Coronary artery (tissue), 2 donors: ENCODE measurements at regions not wholly inside any gene's neighbourhood (a gene's known extent, or its start where the extent isn't known, plus 50 kb on each side); places are given as distances from the start of the nearest gene placed in this dataset.
"Not testable (repeated sequence)": the region's sequence is repeated elsewhere in the genome, so short reads cannot be mapped to it uniquely, and the experiment has no call there.

Experiments
- DNase-seq: peaks from one replicate; pipeline ENCODE4 v3.0.0-alpha.2; 2017; ENCODE audit warnings: low spot score
- H3K27ac ChIP-seq, 2 donors: fragments of 200-600 bp; sonication (generic); one replicate each; pipeline ENCODE4 v1.5.1; 2016 to 2019
- H3K4me3 ChIP-seq: fragments of 200-600 bp; sonication (generic); 2 replicates; pipeline ENCODE4 v1.5.1; 2016; ENCODE audit warnings: mild to moderate bottlenecking, moderate library complexity
- TF ChIP-seq, protein P1 (sequence below): fragments of 200-600 bp; sonication (generic); IDR thresholded peaks from one replicate; pipeline ENCODE4 v1.5.1; 2019; ENCODE audit warnings: antibody characterized with exemption

DNA sequence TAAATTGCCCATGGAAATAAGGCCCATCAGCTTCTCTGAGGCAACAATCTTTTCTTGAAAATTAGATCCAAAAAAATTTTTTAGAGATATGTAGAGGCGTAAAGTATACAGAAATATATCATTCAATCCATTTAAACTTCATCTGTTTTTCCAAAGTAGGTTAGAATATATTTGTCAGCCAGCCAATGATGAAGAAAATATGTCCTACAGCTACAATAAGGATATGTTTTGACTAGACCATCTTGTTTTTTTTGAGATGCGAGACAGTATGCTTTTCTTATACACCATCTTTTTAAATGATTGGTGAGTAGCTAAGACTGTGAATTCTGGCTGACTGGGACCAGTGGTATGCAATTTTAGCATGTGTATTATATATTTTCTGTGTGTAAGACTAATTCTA, 630.4 kb upstream of the CNTN5 start:
- H3K27ac ChIP-seq, result no peak overlapping the region
- no peak for DNase-seq
- TF ChIP-seq, protein P1, sequence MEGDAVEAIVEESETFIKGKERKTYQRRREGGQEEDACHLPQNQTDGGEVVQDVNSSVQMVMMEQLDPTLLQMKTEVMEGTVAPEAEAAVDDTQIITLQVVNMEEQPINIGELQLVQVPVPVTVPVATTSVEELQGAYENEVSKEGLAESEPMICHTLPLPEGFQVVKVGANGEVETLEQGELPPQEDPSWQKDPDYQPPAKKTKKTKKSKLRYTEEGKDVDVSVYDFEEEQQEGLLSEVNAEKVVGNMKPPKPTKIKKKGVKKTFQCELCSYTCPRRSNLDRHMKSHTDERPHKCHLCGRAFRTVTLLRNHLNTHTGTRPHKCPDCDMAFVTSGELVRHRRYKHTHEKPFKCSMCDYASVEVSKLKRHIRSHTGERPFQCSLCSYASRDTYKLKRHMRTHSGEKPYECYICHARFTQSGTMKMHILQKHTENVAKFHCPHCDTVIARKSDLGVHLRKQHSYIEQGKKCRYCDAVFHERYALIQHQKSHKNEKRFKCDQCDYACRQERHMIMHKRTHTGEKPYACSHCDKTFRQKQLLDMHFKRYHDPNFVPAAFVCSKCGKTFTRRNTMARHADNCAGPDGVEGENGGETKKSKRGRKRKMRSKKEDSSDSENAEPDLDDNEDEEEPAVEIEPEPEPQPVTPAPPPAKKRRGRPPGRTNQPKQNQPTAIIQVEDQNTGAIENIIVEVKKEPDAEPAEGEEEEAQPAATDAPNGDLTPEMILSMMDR, result no peak
- no peak overlapping the region for H3K4me3 ChIP-seq

DNA sequence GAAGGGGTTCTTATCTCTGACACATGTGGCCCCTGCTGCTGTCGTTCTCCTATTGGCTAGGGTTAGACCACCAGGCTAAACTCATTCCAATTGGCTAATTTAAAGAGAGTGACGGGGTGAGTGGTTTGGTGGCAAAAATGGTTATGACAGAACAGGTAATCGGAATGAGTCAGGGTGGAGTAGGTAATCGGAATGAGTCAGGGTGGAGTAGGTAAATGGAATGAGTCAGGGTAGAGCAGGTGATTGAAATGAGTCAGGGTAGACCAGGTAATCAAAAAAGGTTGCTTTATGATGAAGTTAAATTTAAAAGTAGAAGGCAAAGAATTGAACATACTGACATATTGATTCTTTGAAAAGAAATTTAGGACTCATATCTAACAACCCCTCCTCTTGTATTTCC, 626.2 kb upstream of the CNTN5 start:
- H3K27ac ChIP-seq, DNase-seq, H3K4me3 ChIP-seq: not testable (repeated sequence)

DNA sequence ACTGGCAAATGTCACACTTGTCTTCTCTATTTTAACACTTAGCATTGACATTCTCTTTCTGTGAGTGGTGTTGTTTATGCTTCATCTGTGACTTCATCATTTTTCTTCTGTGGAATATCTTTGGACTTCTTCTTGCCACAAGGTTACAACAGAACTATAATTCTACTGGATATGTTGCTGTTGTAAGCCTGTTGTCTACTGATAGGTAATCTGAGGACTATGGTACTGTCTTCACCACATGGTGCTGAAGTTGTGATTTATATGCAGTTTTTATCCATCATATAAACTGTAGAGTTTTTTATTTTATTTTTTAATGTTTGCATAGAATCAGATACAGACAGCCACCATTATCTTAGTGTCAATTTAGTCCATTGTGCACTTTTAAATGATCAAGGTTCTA, 622.2 kb upstream of the CNTN5 start:
- H3K4me3 ChIP-seq, result no peak overlapping the region
- no peak for DNase-seq
- H3K27ac ChIP-seq, result no peak overlapping the region
- TF ChIP-seq, protein P1, result no peak

DNA sequence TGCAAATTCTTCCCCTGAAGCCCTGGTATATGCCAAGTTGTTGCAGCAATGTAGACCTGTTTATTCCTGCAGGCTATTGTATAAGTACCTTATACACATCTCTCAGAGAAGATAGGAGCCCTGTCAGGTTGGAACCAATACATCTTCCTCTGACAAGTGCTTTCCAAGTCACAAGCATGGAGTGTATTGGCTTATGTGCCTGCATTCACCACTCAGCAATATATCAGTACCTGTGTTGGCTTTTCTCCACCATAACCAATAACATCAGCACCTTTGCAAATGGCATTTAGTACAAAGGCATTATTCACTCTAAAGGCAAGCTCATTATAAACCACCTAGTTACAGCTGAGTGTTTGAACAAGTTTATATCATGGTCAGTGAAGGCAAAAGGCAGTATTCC, 611.7 kb upstream of the CNTN5 start:
- no peak overlapping the region for H3K27ac ChIP-seq
- TF ChIP-seq, protein P1, result no peak
- H3K4me3 ChIP-seq, result no peak overlapping the region
- DNase-seq, result no peak

DNA sequence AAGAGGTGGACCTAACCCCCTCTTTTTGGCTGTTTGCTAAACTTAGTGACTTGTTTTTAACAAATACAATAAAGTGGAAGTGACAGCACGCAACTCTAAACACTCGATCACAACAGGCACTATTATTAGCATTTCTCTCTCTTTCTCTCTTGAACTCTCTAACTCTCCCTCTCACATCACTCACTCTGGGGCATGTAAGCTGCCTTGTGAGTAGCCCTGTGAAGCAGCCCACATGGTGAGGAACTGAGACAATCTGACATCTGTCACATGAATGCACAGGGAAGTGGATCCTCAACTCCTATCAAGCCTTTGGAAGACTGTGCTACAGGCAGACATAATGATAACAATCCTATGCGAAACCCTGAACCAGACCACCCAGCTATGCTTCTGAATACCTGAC, 609.0 kb upstream of the CNTN5 start:
- Histone ChIP-seq H3K27ac (no peak overlapping the region), H3K4me3 (no peak overlapping the region)
- DNase-seq, result no peak
- TF ChIP-seq, protein P1, result no peak

DNA sequence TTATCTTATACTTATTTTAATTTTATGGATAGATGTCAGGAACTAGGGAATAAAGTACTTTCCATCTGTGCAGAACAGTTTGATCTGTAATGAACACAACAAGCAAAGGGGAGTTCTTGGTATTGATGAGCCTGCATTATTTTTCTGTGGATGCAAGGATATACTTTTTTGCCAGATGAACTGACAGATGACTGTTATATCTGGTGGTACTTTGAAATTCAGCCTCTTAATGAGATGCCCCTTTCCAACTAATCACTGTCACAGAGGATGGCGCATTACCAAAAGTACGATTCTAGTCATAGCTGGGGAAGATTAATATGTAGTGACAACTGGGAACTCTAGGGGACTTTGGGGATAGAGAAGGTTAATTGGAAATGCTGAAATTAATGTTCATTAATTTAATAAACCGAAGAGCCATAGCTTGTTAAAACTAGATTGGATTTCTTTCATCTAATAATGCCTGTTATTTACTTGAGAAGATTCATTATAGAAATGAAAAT, 603.4 kb upstream of the CNTN5 start:
- DNase-seq, result no peak
- Histone ChIP-seq H3K4me3 (no peak overlapping the region), H3K27ac (no peak overlapping the region)
- TF ChIP-seq, protein P1, result no peak

- TF ChIP-seq, protein P1, result no peak
- Histone ChIP-seq H3K27ac (no peak overlapping the region), H3K4me3 (no peak overlapping the region)
- no peak for DNase-seq
These were observed 596.8 kb upstream of the CNTN5 start for GRCh38 chr11:98423933-98424332.

DNA sequence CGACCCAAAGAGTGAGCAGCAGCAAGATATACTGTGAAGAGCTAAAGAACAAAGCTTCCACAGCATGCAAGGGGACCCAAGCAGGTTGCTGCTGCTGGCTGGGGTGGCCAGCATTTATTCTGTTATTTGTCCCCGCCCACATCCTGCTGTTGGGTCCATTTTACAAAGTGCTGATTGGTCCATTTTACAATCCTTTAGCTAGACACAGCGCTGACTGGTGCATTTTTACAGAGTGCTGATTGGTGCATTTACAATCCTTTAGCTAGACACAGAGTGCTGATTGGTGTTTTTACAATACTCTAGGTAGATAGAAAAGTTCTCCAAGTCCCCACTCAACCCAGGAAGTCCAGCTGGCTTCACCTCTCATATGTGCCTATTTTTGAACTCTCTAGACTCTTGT, 596.0 kb upstream of the CNTN5 start:
- not testable (repeated sequence) for H3K4me3 ChIP-seq, DNase-seq, H3K27ac ChIP-seq
